HUDEP-2 (cell line): ENCODE measurements at regions not wholly inside any gene's neighbourhood (a gene's known extent, or its start where the extent isn't known, plus 50 kb on each side); places are given as distances from the start of the nearest gene placed in this dataset.
A peak's percentile ranks its signal among the peaks of the same experiment; 100 is the strongest.

Source experiments
- DNase-seq, 76 experiments: peaks; one replicate each; lab custom pipeline; 2025; ENCODE audit not compliant: unreplicated experiment in 76 of 76; lab: John Stamatoyannopoulos, UW

- no peak for DNase-seq
Observed at GRCh38 chr2:128560718-128561117, 242.1 kb upstream of the HS6ST1 start.

- no peak for DNase-seq
Observed at GRCh38 chr2:128562471-128563347, 244.0 kb upstream of the HS6ST1 start.

GRCh38 chr2:128563348-128563687, 244.7 kb upstream of the HS6ST1 start:
- no peak for DNase-seq

- no peak for DNase-seq
Observed at GRCh38 chr2:128564131-128564530, 245.5 kb upstream of the HS6ST1 start.

GRCh38 chr2:128564551-128564950, 245.9 kb upstream of the HS6ST1 start:
- DNase-seq, result no peak

- no peak for DNase-seq
Observed at GRCh38 chr2:128565441-128565840, 246.8 kb upstream of the HS6ST1 start.

GRCh38 chr2:128566671-128567070, 248.0 kb upstream of the HS6ST1 start:
- DNase-seq, result no peak

GRCh38 chr2:128568106-128568505, 249.4 kb upstream of the HS6ST1 start:
- no peak for DNase-seq

GRCh38 chr2:128573116-128573515, 254.4 kb upstream of the HS6ST1 start:
- no peak for DNase-seq

GRCh38 chr2:128573531-128573930, 254.9 kb upstream of the HS6ST1 start:
- DNase-seq, result no peak

- no peak for DNase-seq
Observed at GRCh38 chr2:128577141-128577930, 258.7 kb upstream of the HS6ST1 start.

GRCh38 chr2:128578406-128579390, 260.0 kb upstream of the HS6ST1 start:
- no peak for DNase-seq

- DNase-seq, result no peak
Observed at GRCh38 chr2:128579825-128580224, 261.2 kb upstream of the HS6ST1 start.

- DNase-seq, result no peak
Observed at GRCh38 chr2:128580988-128581848, 262.6 kb upstream of the HS6ST1 start.

- DNase-seq, result no peak
Observed at GRCh38 chr2:128581849-128582244, 263.2 kb upstream of the HS6ST1 start.

GRCh38 chr2:128584296-128584890, 265.7 kb upstream of the HS6ST1 start:
- DNase-seq, result no peak

GRCh38 chr2:128585706-128586105, 267.0 kb upstream of the HS6ST1 start:
- peak in 1 of 76 experiments; percentile 7 for DNase-seq

- no peak for DNase-seq
Observed at GRCh38 chr2:128589681-128590080, 271.0 kb upstream of the HS6ST1 start.

GRCh38 chr2:128590309-128591021, 271.8 kb upstream of the HS6ST1 start:
- no peak for DNase-seq
